Tibial artery (tissue), 4 donors: ENCODE measurements at regions not wholly inside any gene's neighbourhood (a gene's known extent, or its start where the extent isn't known, plus 50 kb on each side); places are given as distances from the start of the nearest gene placed in this dataset.

Source experiments
- DNase-seq, 2 donors: peaks; one replicate each; pipeline ENCODE4 v3.0.0-alpha.2; 2019
- H3K27ac ChIP-seq, 2 donors: fragments of 200-600 bp; sonication (generic) in 1 of 2; 1 replicate in 1 of 2; 2 replicates in 1 of 2; pipeline ENCODE4 v1.5.1; 2018 to 2019; ENCODE audit warnings: mild to moderate bottlenecking in 1 of 2
- H3K27me3 ChIP-seq, 2 donors: fragments of 200-600 bp; sonication (generic) in 1 of 2; one replicate each; pipeline versions ENCODE4 v1.5.1 to v1.6.0; 2016 to 2019
- H3K36me3 ChIP-seq, 3 donors: fragments of 200-600 bp; sonication (generic) in 2 of 3; one replicate each; pipeline ENCODE4 v1.5.1; 2016 to 2019; ENCODE audit warnings: mild to moderate bottlenecking in 2 of 3
- H3K4me1 ChIP-seq, 4 donors: fragments of 200-600 bp; sonication (generic) in 2 of 4; 1 replicate in 3 of 4; 2 replicates in 1 of 4; pipeline ENCODE4 v1.5.1; 2016 to 2019
- H3K4me3 ChIP-seq, 2 donors: fragments of 200-600 bp; sonication (generic) in 1 of 2; 1 replicate in 1 of 2; 2 replicates in 1 of 2; pipeline ENCODE4 v1.5.1; 2018 to 2019; ENCODE audit warnings: mild to moderate bottlenecking in 2 of 2
- H3K9me3 ChIP-seq, 3 donors: fragments of 200-600 bp; sonication (generic) in 1 of 3; one replicate each; pipeline ENCODE4 v1.5.1; 2016 to 2019
- CTCF ChIP-seq, 2 experiments: fragments of 200-600 bp in 1 of 2; fragments of 450-650 bp in 1 of 2; IDR thresholded peaks; one replicate each; pipeline ENCODE4 v1.5.1; 2017 to 2019; ENCODE audit warnings: antibody characterized with exemption in 2 of 2, mild to moderate bottlenecking in 1 of 2, moderate library complexity in 1 of 2
- intact Hi-C: fragments of 100-400 bp; cut with DNase I; formaldehyde crosslinking; loops from one replicate; pipeline ENCODE4 v1.15.0; 2023; ENCODE audit warnings: low total_unique reads

DNA sequence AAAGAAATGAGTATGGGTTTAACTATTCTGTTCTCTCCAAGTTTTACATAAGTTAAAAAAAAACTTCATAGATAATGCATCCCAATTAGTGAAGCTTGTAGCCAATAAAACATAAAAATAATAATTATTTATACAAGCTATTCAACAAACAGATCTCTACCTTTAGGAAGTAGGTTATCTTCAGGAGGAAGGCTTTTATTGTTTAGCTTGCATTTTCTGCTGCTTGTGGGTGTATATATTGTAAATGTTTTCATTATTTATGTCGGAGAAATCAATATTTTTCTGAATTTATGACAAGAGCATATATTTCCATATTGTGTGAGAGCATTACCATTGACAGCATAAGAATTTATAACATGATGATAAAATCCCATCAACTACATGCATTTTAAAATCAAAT, 208.3 kb downstream of the TRAM1L1 start:
- no peak overlapping the region for H3K4me3 ChIP-seq

GRCh38 chr4:116872941-116873340, 212.4 kb downstream of the TRAM1L1 start:
- Histone ChIP-seq H3K27ac (no peak overlapping the region), H3K36me3 (no peaks in the 10 kb centered on the region)
- intact Hi-C loops = no loop called here

More for the DNA sequence above, 208.3 kb downstream of the TRAM1L1 start:
- Histone ChIP-seq H3K27me3 (no peaks in the 10 kb centered on the region), H3K4me1 (no peaks in the 10 kb centered on the region), H3K9me3 (no peaks in the 10 kb centered on the region), H3K36me3 (no peaks in the 10 kb centered on the region), H3K27ac (no peak overlapping the region)
- no peak for DNase-seq
- intact Hi-C loops = no loop called here
- TF ChIP-seq CTCF (IDR thresholded peaks at IDR 0.05) = no peak

GRCh38 chr4:116872308-116872707, 213.1 kb downstream of the TRAM1L1 start:
- Histone ChIP-seq H3K27me3 (no peaks in the 10 kb centered on the region), H3K9me3 (no peaks in the 10 kb centered on the region), H3K4me1 (no peaks in the 10 kb centered on the region), H3K4me3 (no peak overlapping the region), H3K36me3 (no peaks in the 10 kb centered on the region), H3K27ac (no peak overlapping the region)
- no peak for DNase-seq
- no peak for TF ChIP-seq CTCF (IDR thresholded peaks at IDR 0.05)
- intact Hi-C loops = no loop called here

More at GRCh38 chr4:116872941-116873340, 212.4 kb downstream of the TRAM1L1 start:
- no peak overlapping the region for H3K4me3 ChIP-seq
- no peaks in the 10 kb centered on the region for H3K27me3 ChIP-seq
- DNase-seq = no peak
- no peak for TF ChIP-seq CTCF (IDR thresholded peaks at IDR 0.05)
- no peaks in the 10 kb centered on the region for H3K4me1 ChIP-seq
- H3K9me3 ChIP-seq = no peaks in the 10 kb centered on the region

GRCh38 chr4:116870686-116871085, 214.7 kb downstream of the TRAM1L1 start:
- DNase-seq = no peak
- H3K27ac ChIP-seq = no peak overlapping the region
- TF ChIP-seq CTCF (IDR thresholded peaks at IDR 0.05) = no peak
- no peaks in the 10 kb centered on the region for H3K36me3 ChIP-seq
- H3K27me3 ChIP-seq = no peaks in the 10 kb centered on the region
- intact Hi-C loops = no loop called here
- no peaks in the 10 kb centered on the region for H3K4me1 ChIP-seq
- H3K9me3 ChIP-seq = no peaks in the 10 kb centered on the region
- H3K4me3 ChIP-seq = no peak overlapping the region

DNA sequence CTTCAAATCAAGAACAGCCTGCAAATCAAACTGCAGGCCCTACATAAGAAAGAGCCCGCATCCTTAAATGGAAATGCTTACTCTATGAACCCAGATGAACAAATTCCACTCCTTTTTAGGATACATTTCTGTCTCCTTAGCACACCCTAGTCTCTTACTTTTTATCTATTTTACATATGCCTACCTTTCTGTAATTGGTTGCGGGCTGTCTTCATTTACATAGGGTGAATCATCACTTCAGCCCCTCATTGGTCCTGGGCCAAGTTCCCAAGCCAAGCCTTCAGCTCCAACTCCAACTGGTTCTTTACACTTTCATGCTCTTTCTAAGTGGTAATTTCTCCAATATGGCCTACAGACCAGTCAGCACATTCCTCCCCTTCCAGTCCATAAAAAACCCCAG, 219.3 kb downstream of the TRAM1L1 start:
- Histone ChIP-seq H3K27ac (no peak overlapping the region), H3K36me3 (no peaks in the 10 kb centered on the region), H3K9me3 (no peaks in the 10 kb centered on the region), H3K27me3 (no peaks in the 10 kb centered on the region), H3K4me3 (no peak overlapping the region), H3K4me1 (no peaks in the 10 kb centered on the region)
- TF ChIP-seq CTCF (IDR thresholded peaks at IDR 0.05) = no peak
- intact Hi-C loops = no loop called here
- no peak for DNase-seq

- H3K4me1 ChIP-seq = no peaks in the 10 kb centered on the region
- no peak overlapping the region for H3K4me3 ChIP-seq
- no peaks in the 10 kb centered on the region for H3K9me3 ChIP-seq
- no peaks in the 10 kb centered on the region for H3K36me3 ChIP-seq
- TF ChIP-seq CTCF (IDR thresholded peaks at IDR 0.05) = no peak
- DNase-seq = no peak
- H3K27me3 ChIP-seq = no peaks in the 10 kb centered on the region
- intact Hi-C loops = no loop called here
- H3K27ac ChIP-seq = no peak overlapping the region
Measured at GRCh38 chr4:116862592-116862991, 222.8 kb downstream of the TRAM1L1 start.
